ENCODE measurements at regions not wholly inside any gene's neighbourhood (a gene's known extent, or its start where the extent isn't known, plus 50 kb on each side); places are given as distances from the start of the nearest gene placed in this dataset.
"Not testable (repeated sequence)": the region's sequence is repeated elsewhere in the genome, so short reads cannot be mapped to it uniquely, and the experiment has no call there.

- DNase-seq, result no peak
- peaks cover 17% of the 10 kb centered on the region for H3K4me1 Mint-ChIP-seq
- H3K36me3 Mint-ChIP-seq (ENCODE audit: low read depth), result peaks cover 10% of the 10 kb centered on the region
- H3K9me3 ChIP-seq (ENCODE audit: control insufficient read depth, low read length, poor library complexity, severe bottlenecking), result no peaks in the 10 kb centered on the region
- no peak for ATAC-seq
- H3K4me3 Mint-ChIP-seq, result no peak overlapping the region
- no peaks in the 10 kb centered on the region for H3K27me3 Mint-ChIP-seq
- H3K27ac Mint-ChIP-seq, result peak overlapping the region; percentile 57
Observed at GRCh38 chr14:71438684-71439083, 493.5 kb upstream of the RGS6 start.

- no peaks in the 10 kb centered on the region for H3K9me3 ChIP-seq (ENCODE audit: control insufficient read depth, low read length, poor library complexity, severe bottlenecking)
- ATAC-seq, result no peak
- no peaks in the 10 kb centered on the region for H3K27me3 Mint-ChIP-seq
- no peak for DNase-seq
- H3K36me3 Mint-ChIP-seq (ENCODE audit: low read depth), result peaks cover 10% of the 10 kb centered on the region
- H3K4me3 Mint-ChIP-seq, result no peak overlapping the region
- peaks cover 21% of the 10 kb centered on the region for H3K4me1 Mint-ChIP-seq
- H3K27ac Mint-ChIP-seq, result no peak overlapping the region
Observed at GRCh38 chr14:71441126-71441525, 491.1 kb upstream of the RGS6 start.

- DNase-seq (no peak), ATAC-seq (no peak)
- H3K36me3 Mint-ChIP-seq (ENCODE audit: low read depth), result peaks cover under 1% of the 10 kb centered on the region
- no peak overlapping the region for H3K27ac Mint-ChIP-seq
- H3K4me3 Mint-ChIP-seq, result no peak overlapping the region
- no peaks in the 10 kb centered on the region for H3K27me3 Mint-ChIP-seq
- H3K4me1 Mint-ChIP-seq, result peaks cover 14% of the 10 kb centered on the region
- H3K9me3 ChIP-seq (ENCODE audit: control insufficient read depth, low read length, poor library complexity, severe bottlenecking), result no peaks in the 10 kb centered on the region
Observed at GRCh38 chr14:71444030-71444822, 488.0 kb upstream of the RGS6 start.

- H3K27me3 Mint-ChIP-seq, result no peaks in the 10 kb centered on the region
- H3K9me3 ChIP-seq (ENCODE audit: control insufficient read depth, low read length, poor library complexity, severe bottlenecking), result no peaks in the 10 kb centered on the region
- no peak overlapping the region for H3K4me3 Mint-ChIP-seq
- H3K36me3 Mint-ChIP-seq (ENCODE audit: low read depth), result no peaks in the 10 kb centered on the region
- H3K4me1 Mint-ChIP-seq, result peaks cover 11% of the 10 kb centered on the region
- ATAC-seq (no peak), DNase-seq (no peak)
- no peak overlapping the region for H3K27ac Mint-ChIP-seq
Observed at GRCh38 chr14:71448431-71449315, 483.6 kb upstream of the RGS6 start.

- Mint-ChIP-seq H3K36me3 (ENCODE audit: low read depth) (no peaks in the 10 kb centered on the region), H3K27ac (no peak overlapping the region), H3K4me1 (peaks cover 10% of the 10 kb centered on the region), H3K4me3 (no peak overlapping the region), H3K27me3 (no peaks in the 10 kb centered on the region)
- DNase-seq, result no peak
- H3K9me3 ChIP-seq (ENCODE audit: control insufficient read depth, low read length, poor library complexity, severe bottlenecking), result no peaks in the 10 kb centered on the region
- no peak for ATAC-seq
Observed at GRCh38 chr14:71449316-71450055, 482.7 kb upstream of the RGS6 start.

- DNase-seq (no peak), ATAC-seq (no peak)
- Mint-ChIP-seq H3K4me1 (peaks cover 19% of the 10 kb centered on the region), H3K36me3 (ENCODE audit: low read depth) (no peaks in the 10 kb centered on the region), H3K27me3 (no peaks in the 10 kb centered on the region), H3K4me3 (no peak overlapping the region), H3K27ac (no peak overlapping the region)
- H3K9me3 ChIP-seq (ENCODE audit: control insufficient read depth, low read length, poor library complexity, severe bottlenecking), result no peaks in the 10 kb centered on the region
Observed at GRCh38 chr14:71451501-71451900, 480.7 kb upstream of the RGS6 start.

GRCh38 chr14:71452539-71452938 is 479.7 kb upstream of the RGS6 start:
- H3K9me3 ChIP-seq (ENCODE audit: control insufficient read depth, low read length, poor library complexity, severe bottlenecking), result no peaks in the 10 kb centered on the region
- Mint-ChIP-seq H3K27ac (no peak overlapping the region), H3K36me3 (ENCODE audit: low read depth) (no peaks in the 10 kb centered on the region), H3K4me1 (peaks cover 18% of the 10 kb centered on the region), H3K4me3 (no peak overlapping the region), H3K27me3 (no peaks in the 10 kb centered on the region)
- DNase-seq, result no peak
- ATAC-seq, result no peak

- ATAC-seq (no peak), DNase-seq (no peak)
- no peaks in the 10 kb centered on the region for H3K9me3 ChIP-seq (ENCODE audit: control insufficient read depth, low read length, poor library complexity, severe bottlenecking)
- H3K27ac Mint-ChIP-seq, result no peak overlapping the region
- no peaks in the 10 kb centered on the region for H3K36me3 Mint-ChIP-seq (ENCODE audit: low read depth)
- no peak overlapping the region for H3K4me3 Mint-ChIP-seq
- H3K4me1 Mint-ChIP-seq, result peaks cover 18% of the 10 kb centered on the region
- H3K27me3 Mint-ChIP-seq, result no peaks in the 10 kb centered on the region
Observed at GRCh38 chr14:71452987-71453386, 479.2 kb upstream of the RGS6 start.

- no peak for ATAC-seq
- H3K4me1 Mint-ChIP-seq, result peaks cover 16% of the 10 kb centered on the region
- no peaks in the 10 kb centered on the region for H3K9me3 ChIP-seq (ENCODE audit: control insufficient read depth, low read length, poor library complexity, severe bottlenecking)
- DNase-seq, result no peak
- H3K27ac Mint-ChIP-seq, result no peak overlapping the region
- no peak overlapping the region for H3K4me3 Mint-ChIP-seq
- no peaks in the 10 kb centered on the region for H3K27me3 Mint-ChIP-seq
- no peaks in the 10 kb centered on the region for H3K36me3 Mint-ChIP-seq (ENCODE audit: low read depth)
Observed at GRCh38 chr14:71454010-71454409, 478.2 kb upstream of the RGS6 start.

- ATAC-seq (no peak), DNase-seq (no peak)
- H3K9me3 ChIP-seq (ENCODE audit: control insufficient read depth, low read length, poor library complexity, severe bottlenecking), result no peaks in the 10 kb centered on the region
- Mint-ChIP-seq H3K27me3 (no peaks in the 10 kb centered on the region), H3K4me1 (peaks cover 16% of the 10 kb centered on the region), H3K36me3 (ENCODE audit: low read depth) (no peaks in the 10 kb centered on the region), H3K4me3 (no peak overlapping the region), H3K27ac (no peak overlapping the region)
Observed at GRCh38 chr14:71454513-71455332, 477.5 kb upstream of the RGS6 start.

- H3K9me3 ChIP-seq (ENCODE audit: control insufficient read depth, low read length, poor library complexity, severe bottlenecking), result no peaks in the 10 kb centered on the region
- Mint-ChIP-seq H3K27ac (no peak overlapping the region), H3K4me1 (peaks cover 7% of the 10 kb centered on the region), H3K4me3 (no peak overlapping the region), H3K36me3 (ENCODE audit: low read depth) (no peaks in the 10 kb centered on the region), H3K27me3 (no peaks in the 10 kb centered on the region)
- DNase-seq (no peak), ATAC-seq (no peak)
Observed at GRCh38 chr14:71460091-71460490, 472.1 kb upstream of the RGS6 start.

GRCh38 chr14:71461617-71462016 is 470.6 kb upstream of the RGS6 start:
- H3K36me3 Mint-ChIP-seq (ENCODE audit: low read depth); ATAC-seq; H3K4me3 Mint-ChIP-seq; H3K27ac Mint-ChIP-seq; H3K9me3 ChIP-seq (ENCODE audit: control insufficient read depth, low read length, poor library complexity, severe bottlenecking); DNase-seq; H3K4me1 Mint-ChIP-seq; H3K27me3 Mint-ChIP-seq: not testable (repeated sequence)
